Activated CD8-positive, alpha-beta T cell treated with anti-CD3 and anti-CD28 coated beads for 36 hours (primary cell): ENCODE measurements at regions not wholly inside any gene's neighbourhood (a gene's known extent, or its start where the extent isn't known, plus 50 kb on each side); places are given as distances from the start of the nearest gene placed in this dataset.

Experiments
- ATAC-seq: fragments of 200-7000 bp; cut with Tn5 transposase; one replicate; pipeline ENCODE4 v1.10.0; 2021; ENCODE audit warnings: mild to moderate bottlenecking, moderate library complexity
- CTCF ChIA-PET: fragments of 350-600 bp; sonication (Branson Sonifier 250); formaldehyde crosslinking; loops from one replicate; lab custom pipeline; 2021; ENCODE audit warnings: antibody characterized with exemption; lab: Charles Lee
- POLR2A ChIA-PET: fragments of 350-600 bp; sonication (Branson Sonifier 250); formaldehyde crosslinking; loops from one replicate; lab custom pipeline; 2021; ENCODE audit warnings: antibody characterized with exemption; lab: Charles Lee
- DNase-seq: peaks from one replicate; pipeline ENCODE4 v3.0.0-alpha.2; 2020
- H3K27ac Mint-ChIP-seq: one replicate; pipeline ENCODE4 v1.8.0; 2021; ENCODE audit warnings: mild to moderate bottlenecking, mixed read lengths
- H3K27me3 Mint-ChIP-seq: one replicate; pipeline ENCODE4 v1.8.0; 2021; ENCODE audit warnings: mixed read lengths
- H3K36me3 Mint-ChIP-seq: one replicate; pipeline ENCODE4 v1.8.0; 2021; ENCODE audit warnings: low read depth, mixed read lengths
- H3K4me1 Mint-ChIP-seq: one replicate; pipeline ENCODE4 v1.8.0; 2021; ENCODE audit warnings: low read depth, mixed read lengths
- H3K4me3 Mint-ChIP-seq: one replicate; pipeline ENCODE4 v1.8.0; 2021; ENCODE audit warnings: mild to moderate bottlenecking, moderate library complexity, mixed read lengths
- H3K9me3 Mint-ChIP-seq: one replicate; pipeline ENCODE4 v1.8.0; 2021; ENCODE audit warnings: mixed read lengths
- intact Hi-C: fragments of 100-400 bp; cut with micrococcal nuclease; formaldehyde crosslinking; loops from one replicate; pipeline ENCODE4 v1.10.0; 2022
- TF ChIP-seq, protein P1 (sequence below): fragments of 200-600 bp; IDR thresholded peaks from one replicate; pipeline ENCODE4 v1.8.0; 2022; ENCODE audit warnings: antibody characterized with exemption, mild to moderate bottlenecking

DNA sequence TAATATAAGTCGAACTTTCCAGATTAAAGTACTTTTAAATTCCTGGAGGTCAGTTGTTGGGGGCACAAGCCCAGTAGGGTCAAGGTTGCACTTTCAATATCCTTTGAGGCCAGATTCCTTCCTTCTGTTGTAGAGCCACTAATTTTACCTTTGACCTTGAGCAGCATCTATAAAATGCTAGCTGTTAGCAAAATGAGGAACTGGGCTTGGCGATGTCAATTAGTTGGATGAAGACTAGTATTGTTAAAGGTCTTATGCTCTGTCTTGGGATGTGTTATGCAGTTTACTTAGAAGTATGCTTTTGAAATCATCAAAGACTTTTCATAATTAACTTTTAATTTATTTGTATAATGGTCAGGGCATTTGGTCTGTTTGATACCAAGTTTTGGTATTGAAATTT, 425.9 kb upstream of the PROX1 start:
- Mint-ChIP-seq H3K9me3 (peaks cover 21% of the 10 kb centered on the region), H3K4me3 (no peak overlapping the region), H3K4me1 (no peaks in the 10 kb centered on the region), H3K27ac (no peak overlapping the region), H3K27me3 (no peaks in the 10 kb centered on the region), H3K36me3 (peaks cover 2% of the 10 kb centered on the region)
- intact Hi-C loops = no loop called here
- TF ChIP-seq, protein P1, sequence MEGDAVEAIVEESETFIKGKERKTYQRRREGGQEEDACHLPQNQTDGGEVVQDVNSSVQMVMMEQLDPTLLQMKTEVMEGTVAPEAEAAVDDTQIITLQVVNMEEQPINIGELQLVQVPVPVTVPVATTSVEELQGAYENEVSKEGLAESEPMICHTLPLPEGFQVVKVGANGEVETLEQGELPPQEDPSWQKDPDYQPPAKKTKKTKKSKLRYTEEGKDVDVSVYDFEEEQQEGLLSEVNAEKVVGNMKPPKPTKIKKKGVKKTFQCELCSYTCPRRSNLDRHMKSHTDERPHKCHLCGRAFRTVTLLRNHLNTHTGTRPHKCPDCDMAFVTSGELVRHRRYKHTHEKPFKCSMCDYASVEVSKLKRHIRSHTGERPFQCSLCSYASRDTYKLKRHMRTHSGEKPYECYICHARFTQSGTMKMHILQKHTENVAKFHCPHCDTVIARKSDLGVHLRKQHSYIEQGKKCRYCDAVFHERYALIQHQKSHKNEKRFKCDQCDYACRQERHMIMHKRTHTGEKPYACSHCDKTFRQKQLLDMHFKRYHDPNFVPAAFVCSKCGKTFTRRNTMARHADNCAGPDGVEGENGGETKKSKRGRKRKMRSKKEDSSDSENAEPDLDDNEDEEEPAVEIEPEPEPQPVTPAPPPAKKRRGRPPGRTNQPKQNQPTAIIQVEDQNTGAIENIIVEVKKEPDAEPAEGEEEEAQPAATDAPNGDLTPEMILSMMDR = no peak
- no peak for DNase-seq
- ATAC-seq = no peak
- CTCF ChIA-PET = no interaction called here
- POLR2A ChIA-PET = no interaction called here

DNA sequence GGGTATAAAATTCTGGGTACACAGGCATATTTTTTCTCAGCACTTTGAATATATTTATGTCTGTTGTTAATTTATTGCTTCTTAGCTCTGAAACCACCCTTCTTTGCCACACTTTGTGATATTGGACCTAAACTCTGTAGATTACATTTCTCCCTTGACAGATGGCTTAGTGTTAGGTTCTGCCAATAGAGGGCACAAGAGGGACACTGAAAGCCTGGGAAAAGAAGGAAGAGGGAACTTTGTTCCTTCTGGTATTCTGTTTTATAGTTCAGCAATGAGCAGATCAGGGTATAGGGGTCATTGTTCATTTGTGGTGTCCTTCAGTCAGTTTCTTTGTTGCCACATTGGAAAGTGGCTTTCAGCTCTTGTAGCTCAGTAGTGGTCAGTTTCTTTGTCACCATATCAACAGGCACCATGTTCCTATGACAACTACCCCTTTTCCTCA, 423.5 kb upstream of the PROX1 start:
- Mint-ChIP-seq H3K4me1 (no peaks in the 10 kb centered on the region), H3K36me3 (peaks cover 2% of the 10 kb centered on the region), H3K9me3 (peaks cover 24% of the 10 kb centered on the region), H3K27ac (no peak overlapping the region), H3K4me3 (no peak overlapping the region), H3K27me3 (no peaks in the 10 kb centered on the region)
- TF ChIP-seq, protein P1 = no peak
- CTCF ChIA-PET = no interaction called here
- POLR2A ChIA-PET = no interaction called here
- DNase-seq (no peak), ATAC-seq (no peak)
- intact Hi-C loops = no loop called here

DNA sequence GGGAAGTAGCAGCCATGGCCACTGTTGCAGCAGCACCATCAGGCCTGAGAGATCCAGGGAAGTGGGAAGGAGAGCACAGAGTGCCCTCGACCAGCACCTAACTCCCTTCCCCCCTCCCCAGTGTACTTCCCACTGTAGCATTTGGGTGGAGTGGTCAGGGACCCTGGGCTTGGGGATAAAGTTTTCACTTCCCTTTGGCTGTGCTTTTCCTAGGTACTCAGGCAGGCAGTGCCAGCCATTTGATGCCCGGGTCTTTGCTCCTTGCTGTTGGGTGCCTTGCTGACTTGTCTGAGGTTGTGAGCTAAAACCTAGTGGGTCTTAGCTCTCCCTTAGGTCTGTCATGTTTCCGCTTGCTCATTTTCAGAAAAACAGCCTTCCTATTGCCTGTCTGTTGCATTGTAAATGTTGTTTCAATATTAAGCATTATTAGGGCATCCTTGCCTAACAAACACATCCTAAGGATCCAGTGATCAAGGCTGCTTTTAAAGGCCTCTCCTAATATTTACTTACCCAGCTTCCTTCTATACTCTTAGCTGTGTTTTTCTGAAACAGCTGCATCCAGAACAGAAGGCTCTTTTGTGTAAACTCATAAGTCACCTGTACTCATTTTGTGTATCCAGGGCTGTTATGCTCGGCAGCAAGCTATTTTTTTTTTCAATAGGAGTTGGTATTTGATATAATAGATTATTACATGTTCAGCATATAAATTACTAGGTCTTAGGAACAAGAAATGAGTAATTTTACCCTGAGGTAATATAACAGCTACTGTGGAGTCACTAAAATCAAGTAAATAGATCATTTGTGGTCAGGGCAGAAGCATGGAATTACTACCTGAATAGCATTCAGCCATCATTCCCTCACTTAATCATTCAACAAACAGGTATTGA, 418.6 kb upstream of the PROX1 start:
- Mint-ChIP-seq H3K4me1 (no peaks in the 10 kb centered on the region), H3K27me3 (peaks cover 2% of the 10 kb centered on the region), H3K4me3 (no peak overlapping the region), H3K27ac (no peak overlapping the region), H3K9me3 (peaks cover 14% of the 10 kb centered on the region), H3K36me3 (peaks cover 2% of the 10 kb centered on the region)
- ChIA-PET POLR2A (no interaction called here), CTCF (interaction anchor here (1.8 kb wide), 1 partner anchor 20 kb away, joined by 4 read pairs; no protein-coding TSS in a partner anchor)
- intact Hi-C loops = no loop called here
- ATAC-seq = no peak
- TF ChIP-seq, protein P1 = no peak
- no peak for DNase-seq

DNA sequence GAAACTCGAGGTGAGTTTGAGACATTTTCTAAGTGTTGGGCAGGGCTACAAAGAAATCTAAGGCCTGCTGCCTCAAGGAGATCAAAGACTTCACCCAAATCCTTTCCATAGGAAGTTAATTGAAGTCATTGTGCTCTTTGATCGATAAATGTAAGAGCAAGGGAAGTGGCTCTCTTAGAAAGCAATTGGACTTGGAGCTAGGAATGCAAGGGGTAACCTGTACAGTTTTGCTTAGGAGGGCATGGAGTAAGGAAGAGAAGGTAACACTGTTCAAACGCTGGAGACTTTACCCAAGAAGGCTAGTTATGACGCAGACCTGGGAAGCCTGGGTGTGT, 418.0 kb upstream of the PROX1 start:
- CTCF ChIA-PET = no interaction called here
- DNase-seq (no peak), ATAC-seq (no peak)
- H3K27me3 Mint-ChIP-seq = peaks cover 2% of the 10 kb centered on the region
- POLR2A ChIA-PET = no interaction called here
- H3K36me3 Mint-ChIP-seq = peaks cover 2% of the 10 kb centered on the region
- no peak overlapping the region for H3K27ac Mint-ChIP-seq
- TF ChIP-seq, protein P1 = no peak
- intact Hi-C loops = no loop called here
- H3K4me1 Mint-ChIP-seq = no peaks in the 10 kb centered on the region
- no peak overlapping the region for H3K4me3 Mint-ChIP-seq
- H3K9me3 Mint-ChIP-seq = peaks cover 8% of the 10 kb centered on the region

DNA sequence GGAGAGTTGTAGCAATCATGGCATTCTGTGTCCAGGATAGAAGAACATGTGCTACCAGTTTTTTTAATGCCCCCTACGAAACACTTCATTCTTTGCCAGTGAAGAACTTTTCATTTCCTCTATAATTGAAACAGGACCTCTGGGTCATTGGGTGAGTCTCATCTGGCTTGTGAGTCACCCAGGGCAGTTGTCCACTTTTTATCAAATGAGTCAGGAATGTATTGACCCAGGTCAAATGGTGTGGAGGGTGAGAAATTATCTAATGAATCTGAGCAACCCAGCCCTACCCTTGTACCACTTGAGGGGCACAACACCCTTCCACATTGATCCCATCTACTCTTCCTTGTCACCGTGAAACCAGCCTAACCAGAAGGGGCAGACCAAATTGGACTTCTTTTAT, 417.3 kb upstream of the PROX1 start:
- CTCF ChIA-PET = no interaction called here
- Mint-ChIP-seq H3K27ac (no peak overlapping the region), H3K27me3 (peaks cover 2% of the 10 kb centered on the region), H3K36me3 (peaks cover 2% of the 10 kb centered on the region), H3K4me1 (no peaks in the 10 kb centered on the region), H3K4me3 (no peak overlapping the region), H3K9me3 (peaks cover 6% of the 10 kb centered on the region)
- intact Hi-C loops = no loop called here
- DNase-seq (no peak), ATAC-seq (no peak)
- TF ChIP-seq, protein P1 = no peak
- POLR2A ChIA-PET = no interaction called here
